Right lobe of liver (tissue), 6 donors: ENCODE measurements at regions not wholly inside any gene's neighbourhood (a gene's known extent, or its start where the extent isn't known, plus 50 kb on each side); places are given as distances from the start of the nearest gene placed in this dataset.

Source experiments
- ATAC-seq, 4 donors: fragments of 200-7000 bp; cut with Tn5 transposase; one replicate each; pipeline ENCODE4 v1.9.1; 2020; ENCODE audit warnings: mild to moderate bottlenecking in 4 of 4, moderate library complexity in 4 of 4
- DNase-seq, 3 donors: peaks; one replicate each; pipeline ENCODE4 v3.0.0-alpha.2; 2020
- H3K27ac ChIP-seq, 3 donors: fragments of 200-600 bp; one replicate each; pipeline ENCODE4 v1.8.0; 2022
- H3K27me3 ChIP-seq, 2 donors: fragments of 200-600 bp; one replicate each; pipeline ENCODE4 v1.8.0; 2022
- H3K36me3 ChIP-seq, 4 donors: fragments of 200-600 bp; sonication (generic) in 1 of 4; one replicate each; pipeline versions ENCODE4 v1.5.1 to v1.8.0; 2017 to 2022; ENCODE audit warnings: control low read depth in 1 of 4
- H3K4me1 ChIP-seq, 4 donors: fragments of 200-600 bp; sonication (generic) in 1 of 4; one replicate each; pipeline versions ENCODE4 v1.5.1 to v1.8.0; 2017 to 2022; ENCODE audit warnings: control low read depth in 1 of 4
- H3K4me3 ChIP-seq, 3 donors: fragments of 200-600 bp; one replicate each; pipeline ENCODE4 v1.8.0; 2022
- H3K9me3 ChIP-seq, 4 donors: fragments of 200-600 bp; sonication (generic) in 1 of 4; one replicate each; pipeline versions ENCODE4 v1.5.1 to v1.8.0; 2017 to 2022; ENCODE audit warnings: control low read depth in 1 of 4
- CTCF ChIP-seq, 4 donors: fragments of 200-600 bp in 3 of 4; fragments of 450-650 bp in 1 of 4; IDR thresholded peaks; one replicate each; pipeline versions ENCODE4 v1.5.1 to v1.8.0; 2016 to 2022; ENCODE audit warnings: antibody characterized with exemption in 4 of 4, mild to moderate bottlenecking in 2 of 4
- POLR2A ChIP-seq: fragments of 450-650 bp; IDR thresholded peaks from one replicate; pipeline ENCODE4 v1.6.1; 2017; ENCODE audit warnings: antibody characterized with exemption, mild to moderate bottlenecking
- WGBS: methylation state at CpG from one replicate; pipeline ENCODE4 v1.1.6; 2018; ENCODE audit warnings: low coverage, low lambda C conversion rate; ENCODE audit not compliant: insufficient coverage; ENCODE audit errors: missing lambda C conversion rate; 5-methylcytosine and 5-hydroxymethylcytosine counted together
- intact Hi-C, 2 donors: fragments of 100-400 bp; cut with DNase I; formaldehyde crosslinking; loops; one replicate each; pipeline versions ENCODE4 v1.11.2 to v1.14.1; 2022
- donor health status: DM: no; HTN: yes; CAD: no.
- donor health status: DM: no; HTN: no; CAD: no.
- donor health status: DM: no; HTN: no; CAD: no.
- donor health status: DM: no; HTN: yes; CAD: no.
- donor health status: DM: no; HTN: yes; CAD: no.

GRCh38 chr14:97578982-97579548, 781.9 kb downstream of the VRK1 start:
- no peak for ATAC-seq
- Histone ChIP-seq H3K4me1 (no peaks in the 10 kb centered on the region), H3K9me3 (no peaks in the 10 kb centered on the region), H3K4me3 (no peak overlapping the region), H3K27ac (no peak overlapping the region), H3K36me3 (no peaks in the 10 kb centered on the region), H3K27me3 (no peaks in the 10 kb centered on the region)
- TF ChIP-seq CTCF (IDR thresholded peaks at IDR 0.05) (no peak), POLR2A (no peak)
- no peak for DNase-seq
- intact Hi-C loops = no loop called here

GRCh38 chr14:97581016-97581415, 783.8 kb downstream of the VRK1 start:
- ATAC-seq (no peak), DNase-seq (no peak)
- Histone ChIP-seq H3K4me3 (no peak overlapping the region), H3K36me3 (no peaks in the 10 kb centered on the region), H3K27me3 (no peaks in the 10 kb centered on the region), H3K4me1 (no peaks in the 10 kb centered on the region), H3K9me3 (no peaks in the 10 kb centered on the region), H3K27ac (no peak overlapping the region)
- intact Hi-C loops = no loop called here
- WGBS = 22% methylated on average over 3 of the region's 4 CpGs
- TF ChIP-seq POLR2A (no peak), CTCF (IDR thresholded peaks at IDR 0.05) (no peak)

DNA sequence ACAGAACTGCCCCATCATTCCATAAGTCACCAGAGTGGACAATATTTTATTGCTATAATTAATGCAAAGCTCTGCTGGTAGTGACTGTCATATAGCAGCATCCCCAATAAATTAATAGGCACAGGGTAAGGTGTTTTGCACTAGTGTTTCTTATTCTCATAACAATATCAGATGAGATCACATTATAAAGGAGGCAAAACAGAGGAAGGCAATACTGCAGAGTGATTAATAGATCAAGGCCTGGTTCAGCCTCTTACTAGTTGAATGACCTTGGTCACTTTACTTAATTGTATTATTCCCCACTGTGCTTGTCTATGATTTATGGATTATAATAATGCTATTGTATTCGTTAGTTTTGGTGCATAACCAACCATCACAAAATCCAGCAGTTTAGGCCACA, 784.8 kb downstream of the VRK1 start:
- TF ChIP-seq CTCF (IDR thresholded peaks at IDR 0.05) = no peak
- TF ChIP-seq POLR2A = no peak
- H3K4me1 ChIP-seq = no peaks in the 10 kb centered on the region
- H3K4me3 ChIP-seq = no peak overlapping the region
- DNase-seq (no peak), ATAC-seq (no peak)
- intact Hi-C loops = no loop called here
- no peaks in the 10 kb centered on the region for H3K36me3 ChIP-seq
- H3K27me3 ChIP-seq = no peaks in the 10 kb centered on the region
- H3K27ac ChIP-seq = no peak overlapping the region
- 14% methylated on average over 1 of the region's 1 CpG for WGBS
- no peaks in the 10 kb centered on the region for H3K9me3 ChIP-seq

DNA sequence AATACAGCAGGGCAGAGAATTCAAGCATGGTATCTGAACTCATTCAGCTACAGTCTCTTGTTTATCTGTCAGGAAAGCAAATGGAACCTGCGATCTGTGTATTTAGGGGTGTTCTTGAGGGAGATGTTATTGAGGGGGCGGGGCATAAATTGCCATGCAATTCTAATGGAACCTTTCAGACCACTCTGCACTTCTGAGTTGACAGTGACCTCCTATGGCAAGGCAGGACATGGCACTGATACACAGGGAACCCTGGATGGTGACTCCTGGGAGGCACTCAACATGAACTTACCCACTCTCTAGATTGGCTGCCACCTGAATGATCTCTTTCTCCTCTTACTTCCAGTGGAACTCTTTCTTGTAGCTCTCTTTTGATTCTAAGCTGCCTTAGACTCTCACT, 787.3 kb downstream of the VRK1 start:
- ATAC-seq (peak in 2 of 4 donors; percentile 53 to 56), DNase-seq (no peak)
- TF ChIP-seq POLR2A (no peak), CTCF (IDR thresholded peaks at IDR 0.05) (peak in 2 of 4 donors; percentile 27 to 41)
- no peak overlapping the region for H3K27ac ChIP-seq
- intact Hi-C loops = no loop called here
- H3K36me3 ChIP-seq = no peaks in the 10 kb centered on the region
- no peaks in the 10 kb centered on the region for H3K9me3 ChIP-seq
- WGBS = 0% methylated on average over 1 of the region's 2 CpGs
- H3K27me3 ChIP-seq = no peaks in the 10 kb centered on the region
- H3K4me1 ChIP-seq = no peaks in the 10 kb centered on the region
- no peak overlapping the region for H3K4me3 ChIP-seq
